ENCODE measurements at regions not wholly inside any gene's neighbourhood (a gene's known extent, or its start where the extent isn't known, plus 50 kb on each side); places are given as distances from the start of the nearest gene placed in this dataset.

DNA sequence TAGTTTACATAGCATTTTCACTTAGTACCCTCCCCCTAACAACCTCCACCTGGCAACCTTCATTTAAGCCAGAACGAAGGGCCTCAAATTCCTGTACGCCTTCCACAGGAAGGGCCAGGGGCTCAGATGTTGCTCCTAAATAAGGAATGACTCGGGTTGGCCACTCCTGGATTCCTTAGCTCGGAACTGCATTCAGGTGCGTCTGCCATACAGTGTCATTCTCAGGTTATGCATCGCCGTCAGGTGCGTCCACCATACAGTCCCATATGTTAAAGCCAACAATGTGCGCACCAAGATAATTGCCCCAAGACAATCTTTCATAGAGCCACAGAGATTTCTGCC is 53.5 kb upstream of the USP3 start:
- intact Hi-C loops (cut with DNase I; ENCODE audit: low total_unique reads): loop anchor here (5.0 kb wide), 1 partner anchor 851 kb away; no protein-coding TSS in a partner anchor
- Histone ChIP-seq H3K27ac (no peak overlapping the region), H3K9me3 (no peaks in the 10 kb centered on the region), H3K4me3 (no peak overlapping the region), H3K36me3 (no peaks in the 10 kb centered on the region), H3K27me3 (no peaks in the 10 kb centered on the region), H3K4me1 (no peaks in the 10 kb centered on the region)
- TF ChIP-seq POLR2A (IDR thresholded peaks at IDR 0.05) (no peak), POLR2AphosphoS5 (IDR thresholded peaks at IDR 0.05) (no peak)
- TF ChIP-seq, protein P1, sequence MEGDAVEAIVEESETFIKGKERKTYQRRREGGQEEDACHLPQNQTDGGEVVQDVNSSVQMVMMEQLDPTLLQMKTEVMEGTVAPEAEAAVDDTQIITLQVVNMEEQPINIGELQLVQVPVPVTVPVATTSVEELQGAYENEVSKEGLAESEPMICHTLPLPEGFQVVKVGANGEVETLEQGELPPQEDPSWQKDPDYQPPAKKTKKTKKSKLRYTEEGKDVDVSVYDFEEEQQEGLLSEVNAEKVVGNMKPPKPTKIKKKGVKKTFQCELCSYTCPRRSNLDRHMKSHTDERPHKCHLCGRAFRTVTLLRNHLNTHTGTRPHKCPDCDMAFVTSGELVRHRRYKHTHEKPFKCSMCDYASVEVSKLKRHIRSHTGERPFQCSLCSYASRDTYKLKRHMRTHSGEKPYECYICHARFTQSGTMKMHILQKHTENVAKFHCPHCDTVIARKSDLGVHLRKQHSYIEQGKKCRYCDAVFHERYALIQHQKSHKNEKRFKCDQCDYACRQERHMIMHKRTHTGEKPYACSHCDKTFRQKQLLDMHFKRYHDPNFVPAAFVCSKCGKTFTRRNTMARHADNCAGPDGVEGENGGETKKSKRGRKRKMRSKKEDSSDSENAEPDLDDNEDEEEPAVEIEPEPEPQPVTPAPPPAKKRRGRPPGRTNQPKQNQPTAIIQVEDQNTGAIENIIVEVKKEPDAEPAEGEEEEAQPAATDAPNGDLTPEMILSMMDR (IDR thresholded peaks at IDR 0.05): no peak
- no peak for DNase-seq (ENCODE audit: low spot score in 2 of 2)

DNA sequence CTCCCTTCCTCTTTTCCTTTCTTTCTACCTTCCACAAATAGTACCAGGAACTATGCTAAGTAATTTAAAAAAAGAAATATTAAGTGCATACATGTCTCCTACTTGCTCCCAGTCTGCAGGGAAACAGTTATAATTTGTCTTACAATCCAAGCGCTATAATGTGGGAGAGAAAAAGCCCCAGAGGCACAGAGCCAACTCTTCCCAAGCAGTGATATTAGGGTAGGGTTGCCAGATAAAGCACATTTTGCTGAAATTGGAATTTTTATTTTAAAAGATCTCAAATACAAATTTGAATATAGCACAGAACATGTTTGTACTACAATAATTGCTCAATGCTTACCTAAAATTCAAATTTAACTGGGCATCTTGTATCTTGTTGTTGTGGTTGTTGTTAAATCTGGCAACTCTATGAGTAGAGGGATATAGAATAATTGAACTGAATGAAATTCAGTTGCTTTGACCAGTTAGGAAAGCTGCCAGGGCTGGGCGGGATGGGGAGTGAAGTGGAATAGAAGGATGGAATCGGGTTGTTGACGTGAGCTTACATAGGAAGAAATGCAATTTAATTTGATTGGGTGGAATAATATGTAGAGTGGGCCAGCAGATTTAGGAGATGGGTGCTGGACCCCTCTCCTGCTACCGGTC is 52.6 kb upstream of the USP3 start:
- Histone ChIP-seq H3K27ac (no peak overlapping the region), H3K9me3 (no peaks in the 10 kb centered on the region), H3K36me3 (no peaks in the 10 kb centered on the region), H3K27me3 (no peaks in the 10 kb centered on the region), H3K4me3 (no peak overlapping the region), H3K4me1 (no peaks in the 10 kb centered on the region)
- no peak for DNase-seq (ENCODE audit: low spot score in 2 of 2)
- intact Hi-C loops (cut with DNase I; ENCODE audit: low total_unique reads): loop anchor here (5.0 kb wide), 1 partner anchor 851 kb away; no protein-coding TSS in a partner anchor
- TF ChIP-seq POLR2AphosphoS5 (IDR thresholded peaks at IDR 0.05): no peak

DNA sequence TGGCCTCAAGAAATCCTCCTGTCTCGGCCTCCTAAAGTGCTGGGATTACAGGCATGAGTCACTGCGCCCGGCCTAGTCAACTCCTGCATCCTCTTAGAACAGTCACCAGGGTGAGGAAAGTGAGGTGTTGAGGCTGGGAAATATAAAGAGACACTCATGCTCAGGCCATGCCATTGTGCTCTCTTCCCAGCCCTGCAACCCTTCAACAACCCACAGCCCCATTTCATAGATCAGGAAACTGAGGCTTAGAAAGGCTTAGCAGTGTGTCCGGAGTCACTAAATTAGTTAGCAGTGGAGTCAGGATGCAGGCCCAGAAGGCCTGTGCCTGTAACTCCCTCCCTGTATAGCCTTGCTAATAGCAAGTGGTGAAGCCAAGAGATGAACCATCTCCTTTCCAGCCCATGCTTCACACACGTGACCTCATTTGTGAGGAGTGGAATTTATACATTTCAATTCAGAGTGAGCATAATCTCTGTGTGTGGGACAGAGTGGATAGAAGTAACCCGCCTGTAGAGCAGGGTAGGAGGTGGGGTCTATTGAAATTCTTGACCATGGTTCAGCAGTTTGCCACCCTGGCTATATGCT is 51.7 kb upstream of the USP3 start:
- Histone ChIP-seq H3K27ac (no peak overlapping the region), H3K9me3 (no peaks in the 10 kb centered on the region), H3K4me1 (no peaks in the 10 kb centered on the region), H3K36me3 (no peaks in the 10 kb centered on the region), H3K4me3 (no peak overlapping the region), H3K27me3 (no peaks in the 10 kb centered on the region)
- no peak for TF ChIP-seq POLR2A (IDR thresholded peaks at IDR 0.05)
- TF ChIP-seq POLR2AphosphoS5 (IDR thresholded peaks at IDR 0.05): no peak
- TF ChIP-seq, protein P1 (IDR thresholded peaks at IDR 0.05): no peak
- no peak for DNase-seq (ENCODE audit: low spot score in 2 of 2)
- intact Hi-C loops (cut with DNase I; ENCODE audit: low total_unique reads): loop anchor here (5.0 kb wide), 1 partner anchor 850 kb away; no protein-coding TSS in a partner anchor

DNA sequence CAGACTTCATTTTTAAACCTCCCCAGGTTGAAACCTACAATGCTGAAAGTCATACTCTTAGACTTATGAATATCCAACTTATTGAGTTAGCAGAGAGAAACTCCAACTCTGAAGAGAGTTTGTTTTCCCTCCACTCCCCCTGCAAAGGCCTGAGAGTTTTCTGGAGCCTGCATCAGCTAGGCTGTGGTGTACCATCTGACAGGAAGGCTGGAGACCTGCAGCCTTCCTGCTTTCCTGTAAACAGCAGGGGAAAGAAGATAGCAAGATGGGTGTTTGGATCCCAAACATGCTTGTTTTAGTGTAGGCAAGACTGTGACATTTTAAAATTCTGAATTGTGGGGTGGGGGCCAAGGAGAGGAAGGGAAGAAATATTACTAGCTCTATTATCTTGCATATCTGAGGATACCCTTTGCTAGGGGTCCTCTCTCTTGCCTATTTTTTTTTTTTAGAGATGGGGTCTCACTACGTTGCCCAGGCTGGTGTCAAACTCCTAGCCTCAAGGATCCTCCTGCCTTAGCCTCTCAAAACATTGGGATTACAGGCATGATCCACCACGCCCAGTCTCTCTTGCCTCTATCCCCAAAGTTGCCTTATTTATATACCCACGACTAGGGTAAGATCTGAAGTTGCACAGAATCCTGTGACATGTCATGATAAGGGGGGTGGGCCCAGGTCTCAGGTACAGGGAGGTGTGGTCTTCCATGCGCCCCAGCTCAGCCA is 51.0 kb upstream of the USP3 start:
- H3K27me3 ChIP-seq: no peaks in the 10 kb centered on the region
- no peak overlapping the region for H3K27ac ChIP-seq
- TF ChIP-seq POLR2A (IDR thresholded peaks at IDR 0.05) (no peak), POLR2AphosphoS5 (IDR thresholded peaks at IDR 0.05) (no peak)
- TF ChIP-seq, protein P1 (IDR thresholded peaks at IDR 0.05): no peak
- H3K36me3 ChIP-seq: no peaks in the 10 kb centered on the region
- H3K4me3 ChIP-seq: no peak overlapping the region
- intact Hi-C loops (cut with DNase I; ENCODE audit: low total_unique reads): loop anchor here (5.0 kb wide), 1 partner anchor 849 kb away; no protein-coding TSS in a partner anchor
- no peak for DNase-seq (ENCODE audit: low spot score in 2 of 2)
- no peaks in the 10 kb centered on the region for H3K4me1 ChIP-seq
- H3K9me3 ChIP-seq: no peaks in the 10 kb centered on the region

DNA sequence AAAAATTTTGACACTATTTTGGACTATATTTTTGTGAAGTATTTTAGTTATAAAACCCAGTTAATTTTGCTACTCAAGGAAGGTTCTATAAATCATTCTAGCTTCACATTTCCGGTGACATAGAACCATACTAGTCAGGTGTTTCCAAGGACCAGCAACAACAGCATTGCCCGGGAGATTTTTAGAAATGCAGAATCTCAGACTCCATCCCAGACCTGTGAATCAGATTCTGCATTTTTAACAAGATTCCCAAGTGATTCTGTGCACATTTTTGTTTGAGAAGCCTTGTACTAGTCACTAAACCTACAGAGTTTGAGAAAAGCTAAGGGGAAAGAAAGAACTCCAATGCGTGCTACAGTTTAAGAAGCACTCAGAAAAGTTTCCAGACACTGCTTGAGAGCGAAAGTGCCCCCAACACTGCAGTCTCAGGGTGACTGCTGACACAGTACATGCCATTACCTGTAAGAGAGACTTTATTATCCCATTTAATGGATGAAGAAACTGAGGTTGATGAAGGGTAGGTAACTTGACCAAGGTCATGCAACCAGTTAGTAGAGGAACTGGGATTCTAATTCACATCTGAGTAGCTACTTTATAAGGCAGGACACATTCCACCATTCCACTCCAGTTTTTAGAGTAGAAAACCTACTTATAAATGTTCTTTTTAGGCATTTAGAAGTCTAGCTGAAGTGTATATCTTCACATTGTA is 49.7 kb upstream of the USP3 start:
- no peaks in the 10 kb centered on the region for H3K27me3 ChIP-seq
- TF ChIP-seq POLR2AphosphoS5 (IDR thresholded peaks at IDR 0.05): no peak
- TF ChIP-seq POLR2A (IDR thresholded peaks at IDR 0.05): no peak
- TF ChIP-seq, protein P1 (IDR thresholded peaks at IDR 0.05): no peak
- H3K4me1 ChIP-seq: no peaks in the 10 kb centered on the region
- H3K9me3 ChIP-seq: no peaks in the 10 kb centered on the region
- DNase-seq (ENCODE audit: low spot score in 2 of 2): no peak
- intact Hi-C loops (cut with DNase I; ENCODE audit: low total_unique reads): loop anchor here (5.0 kb wide), 1 partner anchor 848 kb away; no protein-coding TSS in a partner anchor
- H3K36me3 ChIP-seq: no peaks in the 10 kb centered on the region
- no peak overlapping the region for H3K4me3 ChIP-seq
- no peak overlapping the region for H3K27ac ChIP-seq
